Left lung (tissue), 4 donors: ENCODE measurements at regions not wholly inside any gene's neighbourhood (a gene's known extent, or its start where the extent isn't known, plus 50 kb on each side); places are given as distances from the start of the nearest gene placed in this dataset.
A peak's percentile ranks its signal among the peaks of the same experiment; 100 is the strongest.

Experiments
- ATAC-seq: fragments of 200-7000 bp; cut with Tn5 transposase; one replicate; pipeline ENCODE4 v1.9.1; 2020; ENCODE audit warnings: moderate library complexity
- DNase-seq, 4 donors: peaks; one replicate each; pipeline ENCODE4 v3.0.0-alpha.2; 2013 to 2020
- H3K27ac ChIP-seq, 2 donors: fragments of 200-600 bp; sonication (generic) in 1 of 2; one replicate each; pipeline versions ENCODE4 v1.5.0 to v1.8.0; 2020 to 2021
- H3K27me3 ChIP-seq, 2 donors: fragments of 200-600 bp; sonication (generic) in 1 of 2; one replicate each; pipeline versions ENCODE4 v1.5.0 to v1.8.0; 2020 to 2021
- H3K36me3 ChIP-seq, 2 donors: fragments of 200-600 bp; sonication (generic) in 1 of 2; one replicate each; pipeline versions ENCODE4 v1.5.0 to v1.8.0; 2020 to 2021
- H3K4me1 ChIP-seq, 2 donors: fragments of 200-600 bp; one replicate each; pipeline ENCODE4 v1.8.0; 2021
- H3K4me3 ChIP-seq, 2 donors: fragments of 200-600 bp; sonication (generic) in 1 of 2; one replicate each; pipeline versions ENCODE4 v1.5.0 to v1.8.0; 2020 to 2021; ENCODE audit warnings: mild to moderate bottlenecking in 1 of 2
- H3K9me3 ChIP-seq, 2 donors: fragments of 200-600 bp; sonication (generic) in 1 of 2; one replicate each; pipeline versions ENCODE4 v1.5.0 to v1.8.0; 2020 to 2021
- CTCF ChIP-seq, 2 donors: fragments of 200-600 bp; sonication (generic) in 1 of 2; IDR thresholded peaks; one replicate each; pipeline versions ENCODE4 v1.5.0 to v1.8.0; 2021; ENCODE audit warnings: antibody characterized with exemption in 2 of 2
- intact Hi-C, 2 donors: fragments of 100-400 bp; cut with DNase I; formaldehyde crosslinking; loops; one replicate each; pipeline versions ENCODE4 v1.11.2 to v1.14.2; 2022
- donor health status: DM: no; HTN: yes; CAD: no.
- donor health status: DM: no; HTN: no; CAD: no.

GRCh38 chr2:150375333-150375732, 112.1 kb downstream of the RND3 start:
- ATAC-seq (peak; percentile 73), DNase-seq (peak in 1 of 4 donors; percentile 42)
- Histone ChIP-seq H3K4me3 (no peak overlapping the region), H3K36me3 (no peaks in the 10 kb centered on the region), H3K9me3 (peaks cover 0 to 4% of the 10 kb centered on the region in 2 donors), H3K27ac (no peak overlapping the region), H3K27me3 (no peaks in the 10 kb centered on the region), H3K4me1 (no peaks in the 10 kb centered on the region)
- TF ChIP-seq CTCF (IDR thresholded peaks at IDR 0.05) = no peak
- intact Hi-C loops = no loop called here

- DNase-seq (no peak), ATAC-seq (no peak)
- H3K27me3 ChIP-seq = no peaks in the 10 kb centered on the region
- TF ChIP-seq CTCF (IDR thresholded peaks at IDR 0.05) = no peak
- intact Hi-C loops = no loop called here
- H3K27ac ChIP-seq = no peak overlapping the region
- no peaks in the 10 kb centered on the region for H3K36me3 ChIP-seq
- no peaks in the 10 kb centered on the region for H3K4me1 ChIP-seq
- H3K4me3 ChIP-seq = no peak overlapping the region
- peaks cover 0 to 4% of the 10 kb centered on the region in 2 donors for H3K9me3 ChIP-seq
Measured at GRCh38 chr2:150374492-150374891, 113.0 kb downstream of the RND3 start.

- DNase-seq = no peak
- no peak for TF ChIP-seq CTCF (IDR thresholded peaks at IDR 0.05)
- Histone ChIP-seq H3K9me3 (peaks cover 0 to 4% of the 10 kb centered on the region in 2 donors), H3K4me1 (no peaks in the 10 kb centered on the region), H3K4me3 (no peak overlapping the region), H3K27me3 (no peaks in the 10 kb centered on the region), H3K27ac (no peak overlapping the region), H3K36me3 (no peaks in the 10 kb centered on the region)
- intact Hi-C loops = no loop called here
- no peak for ATAC-seq
Measured at GRCh38 chr2:150373374-150373773, 114.1 kb downstream of the RND3 start.

DNA sequence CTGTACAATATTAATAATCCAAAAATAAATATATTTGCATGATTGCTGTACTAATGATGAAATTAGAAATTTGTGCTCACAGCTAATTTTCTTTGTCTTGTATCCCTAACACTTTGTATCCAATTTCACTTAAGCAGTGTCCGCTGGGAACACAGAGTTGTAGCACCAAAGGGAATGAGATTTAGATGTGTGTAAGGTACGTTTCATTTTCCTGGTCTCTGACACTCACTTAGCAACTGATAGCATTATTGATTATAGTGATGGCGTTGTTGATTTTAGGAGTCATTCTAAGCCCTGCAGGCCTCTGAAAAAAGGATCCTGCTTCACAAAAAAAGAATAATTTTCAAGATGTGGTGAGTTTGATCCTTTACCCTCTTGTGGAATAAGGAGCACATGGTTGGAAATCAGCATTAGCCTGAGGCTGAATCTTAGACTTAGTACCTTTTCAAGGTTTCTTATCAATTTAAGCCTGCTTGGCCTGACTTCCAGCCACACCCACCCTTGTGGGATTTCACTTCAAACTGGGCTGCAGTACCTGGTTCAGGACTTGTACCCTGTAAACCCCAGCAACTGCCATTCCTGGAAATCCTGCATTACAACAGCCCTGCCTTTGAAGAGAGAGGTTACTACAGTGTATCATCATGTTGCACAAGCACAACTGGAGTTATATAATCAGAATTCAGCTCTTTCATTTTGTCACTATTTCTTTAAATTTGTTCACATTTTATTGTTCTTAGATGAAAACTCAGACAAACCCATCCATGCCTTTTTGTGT, 116.2 kb downstream of the RND3 start:
- ATAC-seq (peak; percentile 64), DNase-seq (no peak)
- Histone ChIP-seq H3K36me3 (no peaks in the 10 kb centered on the region), H3K27ac (no peak overlapping the region), H3K9me3 (peaks cover 0 to 4% of the 10 kb centered on the region in 2 donors), H3K4me3 (no peak overlapping the region), H3K4me1 (no peaks in the 10 kb centered on the region), H3K27me3 (no peaks in the 10 kb centered on the region)
- intact Hi-C loops = no loop called here
- TF ChIP-seq CTCF (IDR thresholded peaks at IDR 0.05) = no peak

- Histone ChIP-seq H3K36me3 (no peaks in the 10 kb centered on the region), H3K4me1 (no peaks in the 10 kb centered on the region), H3K9me3 (peaks cover 0 to 4% of the 10 kb centered on the region in 2 donors), H3K27me3 (no peaks in the 10 kb centered on the region), H3K27ac (no peak overlapping the region), H3K4me3 (no peak overlapping the region)
- no peak for TF ChIP-seq CTCF (IDR thresholded peaks at IDR 0.05)
- peak; percentile 18 for ATAC-seq
- intact Hi-C loops = no loop called here
- no peak for DNase-seq
Measured at GRCh38 chr2:150370561-150370960, 116.9 kb downstream of the RND3 start.
